Prostate gland (tissue), 2 donors: ENCODE measurements at regions not wholly inside any gene's neighbourhood (a gene's known extent, or its start where the extent isn't known, plus 50 kb on each side); places are given as distances from the start of the nearest gene placed in this dataset.

ENCODE experiments used
- DNase-seq: peaks from one replicate; pipeline ENCODE4 v3.0.0-alpha.2; 2019; ENCODE audit warnings: low spot score
- H3K27ac ChIP-seq, 2 donors: fragments of 200-600 bp; sonication (generic); 2 replicates each; pipeline ENCODE4 v1.5.1; 2017 to 2019
- H3K27me3 ChIP-seq: fragments of 200-600 bp; sonication (generic); replicated peaks from 2 replicates; pipeline ENCODE4 v1.5.1; 2019; ENCODE audit not compliant: insufficient read depth
- H3K36me3 ChIP-seq, 2 donors: fragments of 200-600 bp; sonication (generic); 1 replicate in 1 of 2; 2 replicates in 1 of 2; pipeline versions ENCODE4 v1.5.1 to v1.8.1; 2017 to 2019
- H3K4me1 ChIP-seq: fragments of 200-600 bp; sonication (generic); replicated peaks from 2 replicates; pipeline ENCODE4 v1.5.1; 2019
- H3K4me3 ChIP-seq, 2 donors: fragments of 200-600 bp; sonication (generic); 2 replicates each; pipeline ENCODE4 v1.5.1; 2017 to 2019
- H3K9me3 ChIP-seq: fragments of 200-600 bp; sonication (generic); 2 replicates; pipeline ENCODE4 v1.5.1; 2017
- POLR2A ChIP-seq: fragments of 450-650 bp; IDR thresholded peaks from one replicate; pipeline ENCODE4 v1.6.1; 2016; ENCODE audit warnings: antibody characterized with exemption, mild to moderate bottlenecking
- POLR2AphosphoS5 ChIP-seq: sonication (generic); formaldehyde crosslinking; IDR thresholded peaks from one replicate; pipeline ENCODE4 v1.6.1; 2017; ENCODE audit warnings: antibody characterized with exemption
- WGBS: methylation state at CpG from one replicate; pipeline ENCODE4 v1.1.5; 2018; 5-methylcytosine and 5-hydroxymethylcytosine counted together
- intact Hi-C: fragments of 100-400 bp; cut with DNase I; formaldehyde crosslinking; loops from one replicate; pipeline ENCODE4 v1.14.2; 2022
- TF ChIP-seq, protein P1 (sequence below), 4 experiments: fragments of 200-600 bp in 2 of 4; fragments of 450-650 bp in 2 of 4; sonication (generic) in 2 of 4; IDR thresholded peaks; 1 replicate in 3 of 4; 2 replicates in 1 of 4; pipeline ENCODE4 v1.5.1; 2016 to 2019; ENCODE audit warnings: antibody characterized with exemption in 4 of 4, mild to moderate bottlenecking in 2 of 4, moderate library complexity in 2 of 4

DNA sequence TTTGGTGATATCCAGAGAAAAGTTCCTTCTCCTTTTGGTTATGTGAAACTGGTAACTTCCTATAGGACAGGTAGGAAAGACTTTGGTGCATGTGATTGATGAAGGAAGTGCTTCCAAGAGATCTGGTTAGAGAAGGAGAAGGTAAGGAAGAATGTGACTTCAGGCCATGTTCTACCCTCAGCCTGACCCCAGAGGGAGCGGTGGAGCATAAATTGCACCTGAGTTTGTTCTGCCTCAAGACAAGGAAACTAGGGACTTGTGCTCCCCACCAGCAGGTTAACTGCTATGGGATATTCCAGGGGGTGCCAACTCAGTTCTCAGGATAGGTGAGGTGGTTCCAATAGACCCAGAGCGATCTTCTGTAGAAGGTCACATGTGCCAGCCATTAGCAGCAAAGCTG lies 299.3 kb upstream of the XYLT1 start:
- Histone ChIP-seq H3K36me3 (no peaks in the 10 kb centered on the region), H3K27ac (no peak overlapping the region), H3K4me1 (no peaks in the 10 kb centered on the region), H3K9me3 (no peaks in the 10 kb centered on the region), H3K27me3 (no peaks in the 10 kb centered on the region), H3K4me3 (no peak overlapping the region)
- intact Hi-C loops = no loop called here
- TF ChIP-seq POLR2A = no peak
- TF ChIP-seq POLR2AphosphoS5 = no peak
- TF ChIP-seq, protein P1, sequence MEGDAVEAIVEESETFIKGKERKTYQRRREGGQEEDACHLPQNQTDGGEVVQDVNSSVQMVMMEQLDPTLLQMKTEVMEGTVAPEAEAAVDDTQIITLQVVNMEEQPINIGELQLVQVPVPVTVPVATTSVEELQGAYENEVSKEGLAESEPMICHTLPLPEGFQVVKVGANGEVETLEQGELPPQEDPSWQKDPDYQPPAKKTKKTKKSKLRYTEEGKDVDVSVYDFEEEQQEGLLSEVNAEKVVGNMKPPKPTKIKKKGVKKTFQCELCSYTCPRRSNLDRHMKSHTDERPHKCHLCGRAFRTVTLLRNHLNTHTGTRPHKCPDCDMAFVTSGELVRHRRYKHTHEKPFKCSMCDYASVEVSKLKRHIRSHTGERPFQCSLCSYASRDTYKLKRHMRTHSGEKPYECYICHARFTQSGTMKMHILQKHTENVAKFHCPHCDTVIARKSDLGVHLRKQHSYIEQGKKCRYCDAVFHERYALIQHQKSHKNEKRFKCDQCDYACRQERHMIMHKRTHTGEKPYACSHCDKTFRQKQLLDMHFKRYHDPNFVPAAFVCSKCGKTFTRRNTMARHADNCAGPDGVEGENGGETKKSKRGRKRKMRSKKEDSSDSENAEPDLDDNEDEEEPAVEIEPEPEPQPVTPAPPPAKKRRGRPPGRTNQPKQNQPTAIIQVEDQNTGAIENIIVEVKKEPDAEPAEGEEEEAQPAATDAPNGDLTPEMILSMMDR (IDR thresholded peaks at IDR 0.05) = no peak
- DNase-seq = no peak
- 94% methylated on average over 2 of the region's 2 CpGs for WGBS

DNA sequence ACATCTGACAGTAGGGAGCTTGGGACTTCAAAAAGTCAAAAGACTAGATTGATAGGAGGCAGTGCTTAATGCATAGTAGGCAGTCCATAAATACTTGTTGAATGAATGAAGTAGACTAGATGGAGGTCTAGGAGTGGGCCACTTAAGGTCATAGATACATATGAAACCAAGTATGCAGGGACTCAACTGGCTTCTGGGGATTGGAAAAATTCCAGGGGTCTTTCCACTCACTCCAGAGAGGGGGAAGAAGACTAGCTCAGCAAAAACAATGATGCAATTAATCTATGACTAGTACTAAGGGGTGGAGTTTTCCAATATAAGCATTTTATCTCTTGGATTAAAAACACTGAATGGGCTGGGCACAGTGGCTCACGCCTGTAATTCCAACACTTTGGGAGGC lies 298.3 kb upstream of the XYLT1 start:
- H3K9me3 ChIP-seq = no peaks in the 10 kb centered on the region
- WGBS = 89% methylated on average over 1 of the region's 1 CpG
- TF ChIP-seq POLR2AphosphoS5 = no peak
- TF ChIP-seq POLR2A = no peak
- TF ChIP-seq, protein P1 (IDR thresholded peaks at IDR 0.05) = no peak
- H3K27ac ChIP-seq = no peak overlapping the region
- H3K36me3 ChIP-seq = no peaks in the 10 kb centered on the region
- no peaks in the 10 kb centered on the region for H3K4me1 ChIP-seq
- H3K4me3 ChIP-seq = no peak overlapping the region
- no peaks in the 10 kb centered on the region for H3K27me3 ChIP-seq
- no peak for DNase-seq
- intact Hi-C loops = no loop called here

DNA sequence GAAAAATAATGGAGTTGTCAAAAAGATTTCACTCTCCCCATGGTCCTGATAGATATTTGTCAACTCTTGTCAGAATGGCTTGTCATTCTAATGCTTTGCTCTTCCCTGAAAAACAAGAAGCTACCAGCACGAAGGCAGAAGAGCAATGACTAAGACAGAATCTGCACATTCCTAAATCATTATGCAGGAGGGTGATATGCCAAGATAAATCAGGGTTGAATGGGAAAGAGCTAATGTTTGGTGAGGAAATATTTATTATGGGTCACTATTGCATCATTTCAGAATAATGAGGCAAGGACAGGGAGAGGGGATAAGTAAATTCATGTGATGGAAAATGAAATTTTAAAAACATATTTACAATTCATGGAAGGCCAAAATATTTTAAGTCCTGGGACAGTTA lies 297.5 kb upstream of the XYLT1 start:
- no peaks in the 10 kb centered on the region for H3K27me3 ChIP-seq
- H3K4me3 ChIP-seq = no peak overlapping the region
- intact Hi-C loops = no loop called here
- no peak overlapping the region for H3K27ac ChIP-seq
- no peaks in the 10 kb centered on the region for H3K4me1 ChIP-seq
- TF ChIP-seq POLR2AphosphoS5 = no peak
- TF ChIP-seq, protein P1 (IDR thresholded peaks at IDR 0.05) = no peak
- TF ChIP-seq POLR2A = no peak
- H3K9me3 ChIP-seq = no peaks in the 10 kb centered on the region
- no peaks in the 10 kb centered on the region for H3K36me3 ChIP-seq
- no peak for DNase-seq
- WGBS = 9% methylated on average over 1 of the region's 1 CpG

DNA sequence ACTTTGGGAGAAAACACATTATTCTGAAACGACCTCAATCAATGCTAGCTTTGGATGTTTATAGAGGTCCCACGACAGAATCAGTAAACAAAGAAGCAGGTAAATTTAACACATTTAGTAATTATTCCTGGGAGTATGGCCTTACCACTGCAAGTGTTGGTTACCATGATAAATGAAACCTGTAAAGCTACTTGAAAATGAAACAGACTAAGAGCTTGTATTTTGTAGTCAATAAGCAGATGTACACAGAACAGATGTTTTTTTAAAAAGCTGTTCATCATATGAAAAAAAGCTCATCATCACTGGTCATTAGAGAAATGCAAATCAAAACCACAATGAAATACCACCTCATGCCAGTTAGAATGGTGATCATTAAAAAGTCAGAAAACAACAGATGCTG lies 295.3 kb upstream of the XYLT1 start:
- no peak overlapping the region for H3K4me3 ChIP-seq
- WGBS = 4% methylated on average over 2 of the region's 2 CpGs
- H3K27me3 ChIP-seq = no peaks in the 10 kb centered on the region
- no peaks in the 10 kb centered on the region for H3K36me3 ChIP-seq
- intact Hi-C loops = no loop called here
- TF ChIP-seq, protein P1 (IDR thresholded peaks at IDR 0.05) = no peak
- TF ChIP-seq POLR2AphosphoS5 (no peak), POLR2A (no peak)
- H3K27ac ChIP-seq = no peak overlapping the region
- H3K9me3 ChIP-seq = no peaks in the 10 kb centered on the region
- DNase-seq = no peak
- H3K4me1 ChIP-seq = no peaks in the 10 kb centered on the region

DNA sequence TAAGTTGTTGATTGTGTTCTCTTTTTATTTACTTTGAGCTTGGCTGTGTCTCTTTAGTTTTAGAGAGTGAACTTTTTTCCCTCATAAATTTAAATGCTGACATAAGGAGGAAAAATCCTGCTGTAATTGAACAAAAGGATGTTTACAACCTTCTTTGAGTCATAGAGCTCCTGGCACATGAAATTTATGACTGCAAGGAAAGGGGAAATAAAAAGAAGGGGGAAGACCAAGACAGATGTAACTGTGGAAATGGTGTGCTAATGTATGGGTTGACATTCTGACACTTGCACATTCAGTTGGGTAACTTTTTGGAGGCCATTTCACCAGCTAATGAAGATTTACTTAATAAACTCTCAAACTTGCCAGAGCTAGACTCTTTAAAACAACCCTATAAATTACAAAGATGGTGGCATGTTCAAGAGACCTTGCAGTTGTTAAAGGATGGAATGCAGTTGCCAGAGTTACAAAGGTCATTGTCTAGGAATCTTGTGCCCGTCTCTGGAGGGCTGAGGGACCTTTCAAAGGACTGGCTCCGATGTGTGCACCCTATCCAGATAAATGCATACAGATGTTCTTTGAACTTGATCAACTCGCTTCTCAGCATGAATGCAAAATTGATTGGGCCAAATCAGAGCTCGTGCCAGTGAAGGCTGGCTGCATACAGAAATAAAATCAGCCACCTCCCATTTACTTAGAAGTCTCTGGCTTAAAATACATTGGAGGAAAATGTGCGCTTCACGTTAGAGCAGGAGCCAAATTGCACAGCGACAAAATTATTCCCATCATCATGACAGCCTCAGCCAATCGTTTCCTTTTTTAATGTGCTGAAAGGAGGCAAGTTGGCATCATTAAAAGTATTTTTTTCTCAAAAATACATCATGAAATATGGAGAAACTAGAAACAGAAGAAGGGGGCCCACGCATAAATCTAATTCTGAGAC lies 289.0 kb upstream of the XYLT1 start:
- intact Hi-C loops = no loop called here
- TF ChIP-seq, protein P1 (IDR thresholded peaks at IDR 0.05) = no peak
- no peak for TF ChIP-seq POLR2AphosphoS5
- TF ChIP-seq POLR2A = no peak

More for the DNA sequence above, 289.0 kb upstream of the XYLT1 start:
- no peaks in the 10 kb centered on the region for H3K4me1 ChIP-seq
- no peak for DNase-seq
- WGBS = 51% methylated on average over 9 of the region's 9 CpGs
- H3K9me3 ChIP-seq = no peaks in the 10 kb centered on the region
- no peaks in the 10 kb centered on the region for H3K27me3 ChIP-seq
- no peak overlapping the region for H3K4me3 ChIP-seq
- H3K36me3 ChIP-seq = no peaks in the 10 kb centered on the region
- no peak overlapping the region for H3K27ac ChIP-seq
